ENCODE measurements at regions not wholly inside any gene's neighbourhood (a gene's known extent, or its start where the extent isn't known, plus 50 kb on each side); places are given as distances from the start of the nearest gene placed in this dataset.

- TF ChIP-seq EZH2phosphoT487 (IDR thresholded peaks at IDR 0.05; ENCODE audit: borderline replicate concordance), result no peak
- TF ChIP-seq SIN3A (IDR thresholded peaks at IDR 0.05; ENCODE audit: low read depth), result no peak
- no peak for TF ChIP-seq EZH2 (IDR thresholded peaks at IDR 0.05)
- no peak for TF ChIP-seq CTCF (IDR thresholded peaks at IDR 0.05 in 2 of 3, conservative IDR thresholded peaks at IDR 0.05 in 1 of 3; ENCODE audit: borderline replicate concordance in 1 of 3, insufficient read depth in 1 of 3, low read depth in 2 of 3, low read length in 2 of 3)
- no peak for TF ChIP-seq CEBPB (IDR thresholded peaks at IDR 0.05; ENCODE audit: low read depth)
- no peak for TF ChIP-seq POLR2A (IDR thresholded peaks at IDR 0.05; ENCODE audit: borderline replicate concordance, extremely low read depth, insufficient read depth, insufficient read length)
- no peak for TF ChIP-seq JUND (IDR thresholded peaks at IDR 0.05)
- no peak for TF ChIP-seq EGR1 (IDR thresholded peaks at IDR 0.05; ENCODE audit: low read depth)
- no peak for TF ChIP-seq ZFX (IDR thresholded peaks at IDR 0.05)
- TF ChIP-seq CBX3 (IDR thresholded peaks at IDR 0.05; ENCODE audit: low read depth), result no peak
- no peak for TF ChIP-seq POLR2AphosphoS5 (IDR thresholded peaks at IDR 0.05; ENCODE audit: low read depth, low read length)
Measured at GRCh38 chr6:167221400-167222201, 63.8 kb upstream of the GPR31 start.

Measured in HCT116 (cell line).